ENCODE measurements at regions not wholly inside any gene's neighbourhood (a gene's known extent, or its start where the extent isn't known, plus 50 kb on each side); places are given as distances from the start of the nearest gene placed in this dataset.
"Not testable (repeated sequence)": the region's sequence is repeated elsewhere in the genome, so short reads cannot be mapped to it uniquely, and the experiment has no call there.

DNA sequence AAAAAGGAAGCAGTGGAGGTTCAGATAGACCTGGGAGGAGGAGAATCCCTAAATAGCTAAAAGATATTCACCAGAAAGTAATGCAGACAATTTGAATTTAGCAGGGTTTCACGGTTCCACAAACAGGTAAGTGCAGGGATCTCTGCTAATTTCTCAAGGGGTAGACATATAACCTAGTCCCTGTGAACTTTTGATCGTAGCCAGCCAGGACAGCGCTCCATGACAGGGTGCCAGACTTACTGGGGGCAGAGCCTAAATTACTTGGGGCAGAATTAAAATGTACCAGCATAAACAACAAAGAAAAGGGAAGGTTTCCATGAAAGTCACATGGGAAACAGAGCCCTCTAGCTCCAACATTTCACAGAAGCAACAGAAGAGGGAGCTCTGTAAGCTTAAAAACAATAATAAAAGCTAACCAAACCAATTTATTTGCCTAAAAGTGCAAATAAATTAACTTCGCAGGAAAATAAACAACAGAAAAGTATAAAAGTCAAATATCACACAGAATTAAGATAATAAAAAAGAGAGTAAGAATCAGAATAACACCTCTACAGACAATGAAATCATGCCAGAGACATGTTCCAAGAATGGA lies 198.3 kb downstream of the DUSP10 start:
- no peaks in the 10 kb centered on the region for H3K36me3 ChIP-seq (ENCODE audit: control insufficient read depth, insufficient read depth, low read length)
- H3K4me2 ChIP-seq (ENCODE audit: extremely low read depth, insufficient read depth, low read length) = no peak overlapping the region
- no peak overlapping the region for H2AFZ ChIP-seq (ENCODE audit: low read length)
- no peaks in the 10 kb centered on the region for H3K9me3 ChIP-seq (ENCODE audit: control insufficient read depth, insufficient read depth, low read depth, low read length)
- TF ChIP-seq EZH2 (IDR thresholded peaks at IDR 0.05; ENCODE audit: low read length, missing control alignments) (no peak), CTCF (conservative IDR thresholded peaks at IDR 0.05 in 1 of 2, IDR thresholded peaks at IDR 0.05 in 1 of 2; ENCODE audit: low read depth in 1 of 2, low read length in 2 of 2) (peak; percentile 57 to 65)
- no peaks in the 10 kb centered on the region for H3K27me3 ChIP-seq (ENCODE audit: control insufficient read depth, insufficient read depth, low read length)
- DNase-seq (ENCODE audit: low read depth in 2 of 2) = peak; percentile 27 to 72
- no peak overlapping the region for H3K4me3 ChIP-seq (replicated peaks in 1 of 4; ENCODE audit: control extremely low read depth in 1 of 4, insufficient read depth in 1 of 4, low read depth in 3 of 4, low read length in 4 of 4)
- H3K79me2 ChIP-seq (ENCODE audit: control insufficient read depth, insufficient read depth, low read length) = no peaks in the 10 kb centered on the region
- no peaks in the 10 kb centered on the region for H3K4me1 ChIP-seq (ENCODE audit: control insufficient read depth, extremely low read depth, insufficient read depth, low read length)
- H3K27ac ChIP-seq (ENCODE audit: insufficient read depth, low read length) = no peak overlapping the region
- no peak overlapping the region for H3K9ac ChIP-seq (ENCODE audit: insufficient read depth, low read length)
- no peaks in the 10 kb centered on the region for H4K20me1 ChIP-seq (ENCODE audit: control insufficient read depth, extremely low read depth, insufficient read depth, low read length)

DNA sequence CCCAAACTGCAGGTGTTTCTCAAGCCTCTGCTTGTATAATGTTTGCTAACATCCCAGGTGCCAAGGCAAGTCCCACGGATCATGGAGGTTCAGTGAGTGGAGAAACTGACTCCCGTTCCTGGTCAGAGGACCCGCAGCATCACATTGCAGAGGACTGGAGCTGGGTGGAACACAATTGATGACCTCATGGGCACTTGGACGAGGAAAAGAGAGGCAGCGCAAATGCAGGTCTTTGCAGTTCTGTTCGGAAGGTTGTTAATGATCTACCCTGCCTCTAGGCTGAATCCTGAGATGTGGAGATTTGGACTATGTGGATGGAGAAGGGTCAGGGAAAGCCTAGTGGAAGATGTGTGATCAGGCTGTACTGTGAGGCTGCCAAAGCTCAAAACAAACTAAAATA lies 192.9 kb downstream of the DUSP10 start:
- Histone ChIP-seq H3K27ac (ENCODE audit: insufficient read depth, low read length) (no peak overlapping the region), H3K36me3 (ENCODE audit: control insufficient read depth, insufficient read depth, low read length) (no peaks in the 10 kb centered on the region), H3K4me3 (replicated peaks in 1 of 4; ENCODE audit: control extremely low read depth in 1 of 4, insufficient read depth in 1 of 4, low read depth in 3 of 4, low read length in 4 of 4) (no peak overlapping the region), H3K9me3 (ENCODE audit: control insufficient read depth, insufficient read depth, low read depth, low read length) (no peaks in the 10 kb centered on the region), H3K4me2 (ENCODE audit: extremely low read depth, insufficient read depth, low read length) (no peak overlapping the region), H3K4me1 (ENCODE audit: control insufficient read depth, extremely low read depth, insufficient read depth, low read length) (no peaks in the 10 kb centered on the region), H2AFZ (ENCODE audit: low read length) (no peak overlapping the region), H3K79me2 (ENCODE audit: control insufficient read depth, insufficient read depth, low read length) (no peaks in the 10 kb centered on the region), H3K27me3 (ENCODE audit: control insufficient read depth, insufficient read depth, low read length) (no peaks in the 10 kb centered on the region), H3K9ac (ENCODE audit: insufficient read depth, low read length) (no peak overlapping the region), H4K20me1 (ENCODE audit: control insufficient read depth, extremely low read depth, insufficient read depth, low read length) (no peaks in the 10 kb centered on the region)
- no peak for DNase-seq (ENCODE audit: low read depth in 2 of 2)
- TF ChIP-seq CTCF (conservative IDR thresholded peaks at IDR 0.05 in 1 of 2, IDR thresholded peaks at IDR 0.05 in 1 of 2; ENCODE audit: low read depth in 1 of 2, low read length in 2 of 2) = no peak
- no peak for TF ChIP-seq EZH2 (IDR thresholded peaks at IDR 0.05; ENCODE audit: low read length, missing control alignments)

GRCh38 chr1:221549815-221550214 lies 192.1 kb downstream of the DUSP10 start:
- no peak overlapping the region for H2AFZ ChIP-seq (ENCODE audit: low read length)

DNA sequence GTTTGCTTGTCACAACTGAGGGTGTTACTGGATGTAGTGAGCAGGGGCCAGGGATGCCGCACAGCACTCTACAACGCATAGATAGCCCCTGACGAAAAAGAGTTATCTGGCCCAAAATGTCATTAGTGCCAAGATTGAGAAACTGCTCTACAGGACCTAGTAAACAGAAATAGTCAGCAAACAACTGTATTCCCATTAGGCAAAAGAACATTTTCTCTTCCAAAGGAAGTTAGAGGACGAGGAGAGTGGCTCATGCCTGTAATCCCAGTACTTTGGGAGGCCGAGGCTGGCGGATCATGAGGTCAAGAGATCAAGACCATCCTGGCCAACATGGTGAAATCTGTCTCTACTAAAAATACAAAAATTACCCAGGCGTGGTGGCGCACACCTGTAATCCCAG lies 189.1 kb downstream of the DUSP10 start:
- not testable (repeated sequence) for H3K4me2 ChIP-seq (ENCODE audit: extremely low read depth, insufficient read depth, low read length); H3K36me3 ChIP-seq (ENCODE audit: control insufficient read depth, insufficient read depth, low read length); H3K79me2 ChIP-seq (ENCODE audit: control insufficient read depth, insufficient read depth, low read length); H4K20me1 ChIP-seq (ENCODE audit: control insufficient read depth, extremely low read depth, insufficient read depth, low read length); H3K9me3 ChIP-seq (ENCODE audit: control insufficient read depth, insufficient read depth, low read depth, low read length); H3K4me3 ChIP-seq (replicated peaks in 1 of 4; ENCODE audit: control extremely low read depth in 1 of 4, insufficient read depth in 1 of 4, low read depth in 3 of 4, low read length in 4 of 4); DNase-seq (ENCODE audit: low read depth in 2 of 2); H3K27me3 ChIP-seq (ENCODE audit: control insufficient read depth, insufficient read depth, low read length); H3K27ac ChIP-seq (ENCODE audit: insufficient read depth, low read length); H3K9ac ChIP-seq (ENCODE audit: insufficient read depth, low read length); H2AFZ ChIP-seq (ENCODE audit: low read length); H3K4me1 ChIP-seq (ENCODE audit: control insufficient read depth, extremely low read depth, insufficient read depth, low read length)

More at GRCh38 chr1:221549815-221550214, 192.1 kb downstream of the DUSP10 start:
- no peaks in the 10 kb centered on the region for H3K27me3 ChIP-seq (ENCODE audit: control insufficient read depth, insufficient read depth, low read length)
- H3K79me2 ChIP-seq (ENCODE audit: control insufficient read depth, insufficient read depth, low read length) = no peaks in the 10 kb centered on the region
- no peak overlapping the region for H3K27ac ChIP-seq (ENCODE audit: insufficient read depth, low read length)
- no peak for DNase-seq (ENCODE audit: low read depth in 2 of 2)
- no peaks in the 10 kb centered on the region for H4K20me1 ChIP-seq (ENCODE audit: control insufficient read depth, extremely low read depth, insufficient read depth, low read length)
- no peak for TF ChIP-seq EZH2 (IDR thresholded peaks at IDR 0.05; ENCODE audit: low read length, missing control alignments)
- no peak for TF ChIP-seq CTCF (conservative IDR thresholded peaks at IDR 0.05 in 1 of 2, IDR thresholded peaks at IDR 0.05 in 1 of 2; ENCODE audit: low read depth in 1 of 2, low read length in 2 of 2)
- H3K36me3 ChIP-seq (ENCODE audit: control insufficient read depth, insufficient read depth, low read length) = no peaks in the 10 kb centered on the region
- H3K4me3 ChIP-seq (replicated peaks in 1 of 4; ENCODE audit: control extremely low read depth in 1 of 4, insufficient read depth in 1 of 4, low read depth in 3 of 4, low read length in 4 of 4) = no peak overlapping the region
- H3K4me2 ChIP-seq (ENCODE audit: extremely low read depth, insufficient read depth, low read length) = no peak overlapping the region
- H3K9ac ChIP-seq (ENCODE audit: insufficient read depth, low read length) = no peak overlapping the region
- no peaks in the 10 kb centered on the region for H3K9me3 ChIP-seq (ENCODE audit: control insufficient read depth, insufficient read depth, low read depth, low read length)
- no peaks in the 10 kb centered on the region for H3K4me1 ChIP-seq (ENCODE audit: control insufficient read depth, extremely low read depth, insufficient read depth, low read length)
